ENCODE measurements at regions not wholly inside any gene's neighbourhood (a gene's known extent, or its start where the extent isn't known, plus 50 kb on each side); places are given as distances from the start of the nearest gene placed in this dataset.

- TF ChIP-seq PPARA (CRISPR knock-in tag; IDR thresholded peaks at IDR 0.05; ENCODE audit: borderline replicate concordance) (no peak), TOX (CRISPR knock-in tag; IDR thresholded peaks at IDR 0.05; ENCODE audit: borderline replicate concordance) (no peak)
Measured at GRCh38 chr2:67948057-67948456, 114.7 kb downstream of the C1D start (continued).

GRCh38 chr2:67948506-67948905 lies 114.3 kb downstream of the C1D start:
- no peak for TF ChIP-seq SNAI2 (CRISPR knock-in tag; IDR thresholded peaks at IDR 0.05)
- no peak for ATAC-seq

- no peak for ATAC-seq
- no peak for TF ChIP-seq ISL1 (CRISPR knock-in tag; IDR thresholded peaks at IDR 0.05)
- TF ChIP-seq CREB5 (CRISPR knock-in tag; IDR thresholded peaks at IDR 0.05; ENCODE audit: low read depth) = no peak
Measured at GRCh38 chr2:67950018-67950417, 112.8 kb downstream of the C1D start.

GRCh38 chr2:67950919-67951318 lies 111.9 kb downstream of the C1D start:
- ATAC-seq = no peak
- TF ChIP-seq GLIS3 (CRISPR knock-in tag; IDR thresholded peaks at IDR 0.05) (no peak), ISL1 (CRISPR knock-in tag; IDR thresholded peaks at IDR 0.05) (no peak), OSR1 (CRISPR knock-in tag; IDR thresholded peaks at IDR 0.05) (no peak), ZNF565 (CRISPR knock-in tag; conservative IDR thresholded peaks at IDR 0.05; ENCODE audit: low read depth) (no peak), PATZ1 (CRISPR knock-in tag; IDR thresholded peaks at IDR 0.05; ENCODE audit: borderline replicate concordance) (no peak), ZNF70 (CRISPR knock-in tag; IDR thresholded peaks at IDR 0.05) (no peak), ZFP30 (CRISPR knock-in tag; IDR thresholded peaks at IDR 0.05) (no peak), TCF4 (CRISPR knock-in tag; IDR thresholded peaks at IDR 0.05; ENCODE audit: borderline replicate concordance) (no peak), ZC3H10 (CRISPR knock-in tag; IDR thresholded peaks at IDR 0.05) (no peak), RARB (CRISPR knock-in tag; IDR thresholded peaks at IDR 0.05) (no peak), SNAI2 (CRISPR knock-in tag; IDR thresholded peaks at IDR 0.05) (no peak), TSHZ2 (CRISPR knock-in tag; IDR thresholded peaks at IDR 0.05) (no peak), PPARA (CRISPR knock-in tag; IDR thresholded peaks at IDR 0.05; ENCODE audit: borderline replicate concordance) (no peak), ARNTL (CRISPR knock-in tag; IDR thresholded peaks at IDR 0.05; ENCODE audit: borderline replicate concordance, low read depth) (no peak), ZFP3 (CRISPR knock-in tag; IDR thresholded peaks at IDR 0.05) (no peak)

- TF ChIP-seq ZNF565 (CRISPR knock-in tag; conservative IDR thresholded peaks at IDR 0.05; ENCODE audit: low read depth) (no peak), PPARA (CRISPR knock-in tag; IDR thresholded peaks at IDR 0.05; ENCODE audit: borderline replicate concordance) (no peak), GLIS3 (CRISPR knock-in tag; IDR thresholded peaks at IDR 0.05) (no peak), TOX (CRISPR knock-in tag; IDR thresholded peaks at IDR 0.05; ENCODE audit: borderline replicate concordance) (no peak), ZFP3 (CRISPR knock-in tag; IDR thresholded peaks at IDR 0.05) (no peak), ZNF8 (CRISPR knock-in tag; IDR thresholded peaks at IDR 0.05) (no peak), RARB (CRISPR knock-in tag; IDR thresholded peaks at IDR 0.05) (no peak), POU6F1 (CRISPR knock-in tag; IDR thresholded peaks at IDR 0.05; ENCODE audit: borderline replicate concordance, low read depth) (no peak), CREB5 (CRISPR knock-in tag; IDR thresholded peaks at IDR 0.05; ENCODE audit: low read depth) (no peak), ESRRG (CRISPR knock-in tag; IDR thresholded peaks at IDR 0.05) (no peak)
- ATAC-seq = no peak
Measured at GRCh38 chr2:67952066-67952465, 110.7 kb downstream of the C1D start.
